ENCODE measurements at regions not wholly inside any gene's neighbourhood (a gene's known extent, or its start where the extent isn't known, plus 50 kb on each side); places are given as distances from the start of the nearest gene placed in this dataset.

DNA sequence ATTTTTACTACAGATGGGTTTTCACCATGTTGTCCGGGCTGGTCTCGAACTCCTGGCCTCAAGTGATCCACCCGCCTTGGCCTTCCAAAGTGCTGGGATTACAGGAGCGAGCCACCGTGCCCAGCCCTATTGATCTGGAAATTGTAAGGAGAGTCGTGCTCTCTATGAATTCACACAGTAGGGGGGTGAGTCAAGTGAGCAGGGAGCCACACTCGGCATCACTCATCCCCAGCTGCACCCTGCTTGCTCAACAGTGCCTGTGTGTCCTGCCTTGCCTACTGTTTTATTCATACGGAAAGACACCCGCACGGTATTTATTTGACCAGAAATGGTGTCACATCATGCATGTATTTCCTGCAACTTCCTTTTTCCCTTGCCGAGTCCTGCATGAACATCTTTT lies 157.2 kb upstream of the FOXF1 start:
- no peak for ATAC-seq
- TF ChIP-seq, protein P1, sequence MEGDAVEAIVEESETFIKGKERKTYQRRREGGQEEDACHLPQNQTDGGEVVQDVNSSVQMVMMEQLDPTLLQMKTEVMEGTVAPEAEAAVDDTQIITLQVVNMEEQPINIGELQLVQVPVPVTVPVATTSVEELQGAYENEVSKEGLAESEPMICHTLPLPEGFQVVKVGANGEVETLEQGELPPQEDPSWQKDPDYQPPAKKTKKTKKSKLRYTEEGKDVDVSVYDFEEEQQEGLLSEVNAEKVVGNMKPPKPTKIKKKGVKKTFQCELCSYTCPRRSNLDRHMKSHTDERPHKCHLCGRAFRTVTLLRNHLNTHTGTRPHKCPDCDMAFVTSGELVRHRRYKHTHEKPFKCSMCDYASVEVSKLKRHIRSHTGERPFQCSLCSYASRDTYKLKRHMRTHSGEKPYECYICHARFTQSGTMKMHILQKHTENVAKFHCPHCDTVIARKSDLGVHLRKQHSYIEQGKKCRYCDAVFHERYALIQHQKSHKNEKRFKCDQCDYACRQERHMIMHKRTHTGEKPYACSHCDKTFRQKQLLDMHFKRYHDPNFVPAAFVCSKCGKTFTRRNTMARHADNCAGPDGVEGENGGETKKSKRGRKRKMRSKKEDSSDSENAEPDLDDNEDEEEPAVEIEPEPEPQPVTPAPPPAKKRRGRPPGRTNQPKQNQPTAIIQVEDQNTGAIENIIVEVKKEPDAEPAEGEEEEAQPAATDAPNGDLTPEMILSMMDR (IDR thresholded peaks at IDR 0.05) = no peak
- intact Hi-C loops (cut with DNase I) = no loop called here

DNA sequence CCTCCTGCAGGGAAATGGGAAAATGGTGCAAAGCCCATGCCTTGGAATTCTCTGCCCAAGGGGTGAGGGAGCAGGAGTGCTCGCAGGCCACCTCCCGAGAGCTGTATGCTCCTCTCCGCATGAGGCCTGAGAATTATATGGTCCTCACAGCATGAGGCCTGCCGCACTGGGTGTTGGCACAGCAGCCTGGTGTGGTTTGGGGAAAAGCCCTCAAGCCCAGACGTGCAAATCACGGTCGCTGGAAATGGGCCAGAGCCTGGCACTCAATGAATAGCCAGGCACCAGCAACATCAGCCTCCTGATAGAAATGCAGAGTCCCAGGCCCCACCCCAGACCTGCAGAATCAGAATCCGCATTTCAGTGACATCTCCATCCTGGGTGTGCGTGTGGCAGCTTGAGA lies 156.4 kb upstream of the FOXF1 start:
- no peak for ATAC-seq
- no peaks in the 10 kb centered on the region for H3K9me3 ChIP-seq
- intact Hi-C loops (cut with DNase I) = no loop called here
- TF ChIP-seq, protein P1 (IDR thresholded peaks at IDR 0.05) = no peak
- H3K4me3 ChIP-seq = no peak overlapping the region
- H3K4me1 ChIP-seq = no peaks in the 10 kb centered on the region
- H3K27me3 ChIP-seq (ENCODE audit: low read depth) = peaks cover 26% of the 10 kb centered on the region
- H3K36me3 ChIP-seq = no peaks in the 10 kb centered on the region
- no peak overlapping the region for H3K27ac ChIP-seq
- DNase-seq = no peak

More for the DNA sequence above, 157.2 kb upstream of the FOXF1 start:
- DNase-seq = no peak
- H3K4me1 ChIP-seq = no peaks in the 10 kb centered on the region
- no peaks in the 10 kb centered on the region for H3K36me3 ChIP-seq
- H3K27me3 ChIP-seq (ENCODE audit: low read depth) = peaks cover 32% of the 10 kb centered on the region
- no peak overlapping the region for H3K4me3 ChIP-seq
- H3K9me3 ChIP-seq = no peaks in the 10 kb centered on the region
- no peak overlapping the region for H3K27ac ChIP-seq

DNA sequence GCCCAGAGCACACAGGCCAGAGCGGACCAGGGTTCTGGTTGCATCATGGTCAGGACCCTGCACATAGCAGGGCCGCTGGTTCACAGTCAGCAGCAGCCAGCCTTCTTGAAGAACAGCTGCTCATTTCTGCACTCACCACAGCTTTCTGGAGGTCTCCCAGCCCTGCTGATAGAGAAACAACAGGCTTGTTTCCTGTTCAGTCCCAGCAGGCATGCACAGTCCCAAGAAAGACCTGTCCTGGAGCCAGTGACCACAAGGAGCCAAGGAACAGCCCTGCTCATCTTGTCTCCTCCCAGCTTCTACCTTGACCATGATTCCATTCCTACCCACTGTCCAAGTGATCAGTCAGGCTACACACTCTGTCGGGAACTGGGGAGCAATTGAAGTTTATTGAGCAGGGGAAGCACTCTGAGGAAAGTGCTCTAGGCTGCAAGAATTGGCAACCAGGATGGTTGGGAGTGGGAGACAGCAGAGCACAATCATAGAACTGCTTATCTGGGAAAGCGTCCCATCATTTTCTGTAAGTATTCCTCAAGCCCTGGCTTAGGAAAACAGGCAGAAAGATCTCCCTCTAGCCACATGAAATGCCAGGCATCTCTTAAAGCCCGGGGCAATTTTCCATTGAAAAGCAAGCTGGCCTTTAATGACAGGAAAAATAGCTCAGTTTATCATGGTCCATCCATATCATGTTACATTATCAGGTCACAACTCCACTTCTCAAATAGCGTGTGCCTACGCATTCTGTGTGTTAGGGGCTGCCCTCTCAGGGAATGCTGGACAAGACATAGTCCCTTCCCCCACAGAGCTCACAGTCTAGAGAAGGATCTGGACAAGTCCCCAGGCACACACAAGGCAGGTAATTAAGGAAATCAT lies 155.4 kb upstream of the FOXF1 start:
- no peak for DNase-seq

DNA sequence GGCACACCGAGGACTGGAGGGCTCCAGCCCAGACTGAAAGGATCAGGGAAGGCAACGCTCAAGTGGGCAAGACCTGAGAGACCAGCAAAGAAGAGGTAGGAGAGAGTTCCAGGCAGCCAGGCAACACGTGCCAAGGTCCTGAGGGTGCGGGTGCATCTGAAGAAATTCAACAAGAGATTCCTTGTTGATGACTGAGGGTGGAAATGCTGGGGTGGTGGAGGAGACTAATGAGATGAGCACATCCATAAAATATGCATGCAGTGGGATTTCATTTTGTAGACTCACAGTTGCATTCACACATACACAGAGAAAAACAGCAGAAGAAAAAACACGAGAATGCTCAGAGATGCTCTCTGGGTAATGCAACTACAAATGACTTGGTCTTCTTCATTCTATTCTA lies 154.8 kb upstream of the FOXF1 start:
- intact Hi-C loops (cut with DNase I) = no loop called here
- ATAC-seq (no peak), DNase-seq (no peak)
- no peaks in the 10 kb centered on the region for H3K36me3 ChIP-seq
- TF ChIP-seq, protein P1 (IDR thresholded peaks at IDR 0.05) = no peak
- no peaks in the 10 kb centered on the region for H3K9me3 ChIP-seq
- no peak overlapping the region for H3K4me3 ChIP-seq
- H3K27me3 ChIP-seq (ENCODE audit: low read depth) = peaks cover 24% of the 10 kb centered on the region
- no peak overlapping the region for H3K27ac ChIP-seq
- H3K4me1 ChIP-seq = no peaks in the 10 kb centered on the region

More for the DNA sequence above, 155.4 kb upstream of the FOXF1 start:
- H3K4me1 ChIP-seq = no peaks in the 10 kb centered on the region
- H3K36me3 ChIP-seq = no peaks in the 10 kb centered on the region
- TF ChIP-seq, protein P1 (IDR thresholded peaks at IDR 0.05) = no peak
- no peak for ATAC-seq
- no peak overlapping the region for H3K4me3 ChIP-seq
- no peak overlapping the region for H3K27ac ChIP-seq
- intact Hi-C loops (cut with DNase I) = no loop called here
- H3K9me3 ChIP-seq = no peaks in the 10 kb centered on the region
- H3K27me3 ChIP-seq (ENCODE audit: low read depth) = peaks cover 24% of the 10 kb centered on the region

DNA sequence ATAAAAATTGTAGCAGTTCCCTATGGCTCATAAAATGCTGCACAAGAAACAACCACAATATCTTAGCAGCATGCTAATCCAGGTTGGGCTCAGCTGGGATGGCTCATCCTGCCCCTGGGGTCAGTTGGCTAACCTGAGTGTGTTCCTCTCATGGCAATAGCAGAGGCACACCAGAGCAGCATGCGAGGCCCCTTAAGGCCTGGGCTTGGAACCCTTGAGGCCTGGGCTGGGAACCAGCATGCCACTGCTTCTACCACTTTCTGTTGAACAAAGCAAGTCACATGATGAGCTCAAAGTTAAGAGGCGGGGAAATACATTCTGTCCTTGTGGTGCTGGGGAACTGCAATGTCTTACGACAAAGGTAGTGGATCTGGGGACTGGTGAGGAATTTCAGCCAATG lies 154.4 kb upstream of the FOXF1 start:
- Histone ChIP-seq H3K4me3 (no peak overlapping the region), H3K36me3 (no peaks in the 10 kb centered on the region), H3K9me3 (no peaks in the 10 kb centered on the region), H3K27me3 (ENCODE audit: low read depth) (peaks cover 20% of the 10 kb centered on the region), H3K4me1 (no peaks in the 10 kb centered on the region), H3K27ac (no peak overlapping the region)
- ATAC-seq (no peak), DNase-seq (no peak)
- intact Hi-C loops (cut with DNase I) = no loop called here
- TF ChIP-seq, protein P1 (IDR thresholded peaks at IDR 0.05) = no peak
